Osteocyte (in vitro differentiated cells): ENCODE measurements at regions not wholly inside any gene's neighbourhood (a gene's known extent, or its start where the extent isn't known, plus 50 kb on each side); places are given as distances from the start of the nearest gene placed in this dataset.

Experiments used
- DNase-seq: peaks from one replicate; pipeline ENCODE4 v3.0.0; 2021; ENCODE audit warnings: mixed read lengths; ENCODE audit not compliant: unreplicated experiment; ENCODE audit errors: extremely low spot score
- H3K27ac Mint-ChIP-seq: one replicate; pipeline ENCODE4 v1.8.0; 2021; ENCODE audit warnings: mild to moderate bottlenecking, mixed read lengths; ENCODE audit not compliant: unreplicated experiment
- H3K27me3 Mint-ChIP-seq: one replicate; pipeline ENCODE4 v1.8.0; 2021; ENCODE audit warnings: mixed read lengths; ENCODE audit not compliant: unreplicated experiment
- H3K36me3 Mint-ChIP-seq: one replicate; pipeline ENCODE4 v1.8.0; 2021; ENCODE audit warnings: mixed read lengths; ENCODE audit not compliant: unreplicated experiment
- H3K4me1 Mint-ChIP-seq: one replicate; pipeline ENCODE4 v1.8.0; 2021; ENCODE audit warnings: mixed read lengths; ENCODE audit not compliant: unreplicated experiment
- H3K4me3 Mint-ChIP-seq: one replicate; pipeline ENCODE4 v1.8.0; 2021; ENCODE audit warnings: mild to moderate bottlenecking, moderate library complexity, mixed read lengths; ENCODE audit not compliant: unreplicated experiment
- H3K9me3 Mint-ChIP-seq: one replicate; pipeline ENCODE4 v1.8.0; 2021; ENCODE audit warnings: mixed read lengths; ENCODE audit not compliant: unreplicated experiment
- CTCF ChIP-seq: fragments of 200-600 bp; sonication (generic); IDR thresholded peaks from 2 replicates; pipeline ENCODE4 v1.5.0; 2021; ENCODE audit warnings: antibody characterized with exemption, mild to moderate bottlenecking, moderate library complexity

GRCh38 chr11:16430674-16431073 lies 74.3 kb upstream of the SOX6 start:
- no peaks in the 10 kb centered on the region for H3K27me3 Mint-ChIP-seq
- no peak overlapping the region for H3K27ac Mint-ChIP-seq
- peaks cover 24% of the 10 kb centered on the region for H3K9me3 Mint-ChIP-seq
- DNase-seq = no peak
- H3K4me1 Mint-ChIP-seq = peaks cover 5% of the 10 kb centered on the region
- H3K36me3 Mint-ChIP-seq = no peaks in the 10 kb centered on the region
- TF ChIP-seq CTCF = no peak
- H3K4me3 Mint-ChIP-seq = no peak overlapping the region

- no peak overlapping the region for H3K27ac Mint-ChIP-seq
- H3K4me1 Mint-ChIP-seq = peaks cover 3% of the 10 kb centered on the region
- H3K4me3 Mint-ChIP-seq = no peak overlapping the region
- no peak for DNase-seq
- no peaks in the 10 kb centered on the region for H3K9me3 Mint-ChIP-seq
- no peak for TF ChIP-seq CTCF
- H3K27me3 Mint-ChIP-seq = no peaks in the 10 kb centered on the region
- no peaks in the 10 kb centered on the region for H3K36me3 Mint-ChIP-seq
These were observed 65.5 kb upstream of the SOX6 start for GRCh38 chr11:16421826-16422225.

GRCh38 chr11:16418428-16419097 lies 62.2 kb upstream of the SOX6 start:
- H3K36me3 Mint-ChIP-seq = no peaks in the 10 kb centered on the region
- H3K9me3 Mint-ChIP-seq = no peaks in the 10 kb centered on the region
- no peak for TF ChIP-seq CTCF

GRCh38 chr11:16412525-16413172 lies 56.3 kb upstream of the SOX6 start:
- no peak for DNase-seq
- H3K4me3 Mint-ChIP-seq = no peak overlapping the region

More at GRCh38 chr11:16418428-16419097, 62.2 kb upstream of the SOX6 start:
- no peak overlapping the region for H3K27ac Mint-ChIP-seq
- H3K4me3 Mint-ChIP-seq = no peak overlapping the region
- no peaks in the 10 kb centered on the region for H3K27me3 Mint-ChIP-seq
- H3K4me1 Mint-ChIP-seq = peaks cover 3% of the 10 kb centered on the region
- no peak for DNase-seq

More at GRCh38 chr11:16412525-16413172, 56.3 kb upstream of the SOX6 start:
- Mint-ChIP-seq H3K36me3 (no peaks in the 10 kb centered on the region), H3K9me3 (no peaks in the 10 kb centered on the region), H3K27ac (no peak overlapping the region), H3K27me3 (no peaks in the 10 kb centered on the region), H3K4me1 (no peaks in the 10 kb centered on the region)
- TF ChIP-seq CTCF = no peak
